ENCODE measurements at regions not wholly inside any gene's neighbourhood (a gene's known extent, or its start where the extent isn't known, plus 50 kb on each side); places are given as distances from the start of the nearest gene placed in this dataset.

DNA sequence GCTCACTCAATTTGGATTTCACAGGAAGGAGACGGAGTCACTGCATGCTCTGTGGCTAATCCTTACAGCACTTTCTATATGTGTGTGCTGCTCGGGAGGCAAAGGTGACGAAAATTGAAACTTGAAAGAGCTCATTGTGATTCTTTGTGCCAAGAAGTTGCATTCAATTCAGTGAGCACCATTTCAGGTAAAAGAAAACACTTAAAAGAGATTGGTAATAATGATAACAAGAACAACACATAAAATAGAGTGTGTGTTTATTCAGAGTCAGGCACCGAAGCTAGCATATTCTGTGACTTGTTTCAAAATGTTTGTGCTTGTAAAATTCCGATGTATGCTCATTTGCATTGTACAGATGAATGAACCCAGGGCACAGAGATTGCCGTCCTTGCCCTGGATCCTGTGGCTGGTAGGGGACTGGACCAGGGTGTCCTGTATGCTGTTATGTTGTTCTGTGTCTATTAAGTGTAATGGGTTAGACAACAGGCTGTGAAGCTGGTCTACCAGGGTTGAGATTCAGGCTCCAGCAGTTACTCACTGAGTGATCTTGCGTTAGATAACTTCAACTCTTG is 193.3 kb upstream of the PROK2 start:
- Mint-ChIP-seq H3K9me3 (no peaks in the 10 kb centered on the region), H3K4me1 (peaks cover 25% of the 10 kb centered on the region), H3K4me3 (no peak overlapping the region), H3K27me3 (peaks cover 17% of the 10 kb centered on the region), H3K27ac (no peak overlapping the region), H3K36me3 (ENCODE audit: low read depth) (no peaks in the 10 kb centered on the region)
- ChIA-PET CTCF (no interaction called here), POLR2A (interaction anchor here (0.7 kb wide), 1 partner anchor 101 kb away, joined by 3 read pairs; no protein-coding TSS in a partner anchor)
- intact Hi-C loops (cut with micrococcal nuclease): no loop called here
- TF ChIP-seq, protein P1, sequence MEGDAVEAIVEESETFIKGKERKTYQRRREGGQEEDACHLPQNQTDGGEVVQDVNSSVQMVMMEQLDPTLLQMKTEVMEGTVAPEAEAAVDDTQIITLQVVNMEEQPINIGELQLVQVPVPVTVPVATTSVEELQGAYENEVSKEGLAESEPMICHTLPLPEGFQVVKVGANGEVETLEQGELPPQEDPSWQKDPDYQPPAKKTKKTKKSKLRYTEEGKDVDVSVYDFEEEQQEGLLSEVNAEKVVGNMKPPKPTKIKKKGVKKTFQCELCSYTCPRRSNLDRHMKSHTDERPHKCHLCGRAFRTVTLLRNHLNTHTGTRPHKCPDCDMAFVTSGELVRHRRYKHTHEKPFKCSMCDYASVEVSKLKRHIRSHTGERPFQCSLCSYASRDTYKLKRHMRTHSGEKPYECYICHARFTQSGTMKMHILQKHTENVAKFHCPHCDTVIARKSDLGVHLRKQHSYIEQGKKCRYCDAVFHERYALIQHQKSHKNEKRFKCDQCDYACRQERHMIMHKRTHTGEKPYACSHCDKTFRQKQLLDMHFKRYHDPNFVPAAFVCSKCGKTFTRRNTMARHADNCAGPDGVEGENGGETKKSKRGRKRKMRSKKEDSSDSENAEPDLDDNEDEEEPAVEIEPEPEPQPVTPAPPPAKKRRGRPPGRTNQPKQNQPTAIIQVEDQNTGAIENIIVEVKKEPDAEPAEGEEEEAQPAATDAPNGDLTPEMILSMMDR (IDR thresholded peaks at IDR 0.05): no peak
- DNase-seq (no peak), ATAC-seq (ENCODE audit: low read depth) (peak; percentile 40)

DNA sequence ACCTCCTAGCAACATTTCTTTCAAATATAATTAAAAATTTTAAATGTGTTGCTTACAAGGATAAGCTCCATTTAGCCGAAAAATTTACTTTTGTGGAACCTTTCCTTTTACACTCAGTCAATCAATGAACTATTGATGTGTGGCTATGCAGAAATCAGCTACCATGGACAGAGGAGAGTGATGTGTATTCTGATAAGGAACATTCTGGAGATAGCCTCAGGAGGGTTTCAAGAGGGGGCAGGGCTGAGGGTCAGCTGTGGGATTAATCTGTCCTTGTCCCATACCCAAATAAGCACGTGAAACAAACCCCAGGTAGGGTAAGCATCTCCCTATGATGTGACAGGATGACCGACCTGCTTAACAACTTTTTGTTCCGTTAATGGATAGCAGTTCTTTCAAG is 192.6 kb upstream of the PROK2 start:
- ATAC-seq (ENCODE audit: low read depth) (no peak), DNase-seq (no peak)
- peaks cover 17% of the 10 kb centered on the region for H3K27me3 Mint-ChIP-seq
- TF ChIP-seq, protein P1 (IDR thresholded peaks at IDR 0.05): no peak
- intact Hi-C loops (cut with micrococcal nuclease): no loop called here
- ChIA-PET POLR2A (interaction anchor here (0.7 kb wide), 2 partner anchors 102 to 125 kb away, joined by 3 read pairs; no protein-coding TSS in a partner anchor), CTCF (no interaction called here)
- H3K36me3 Mint-ChIP-seq (ENCODE audit: low read depth): no peaks in the 10 kb centered on the region
- no peak overlapping the region for H3K27ac Mint-ChIP-seq
- peaks cover 19% of the 10 kb centered on the region for H3K4me1 Mint-ChIP-seq
- no peaks in the 10 kb centered on the region for H3K9me3 Mint-ChIP-seq
- H3K4me3 Mint-ChIP-seq: no peak overlapping the region

DNA sequence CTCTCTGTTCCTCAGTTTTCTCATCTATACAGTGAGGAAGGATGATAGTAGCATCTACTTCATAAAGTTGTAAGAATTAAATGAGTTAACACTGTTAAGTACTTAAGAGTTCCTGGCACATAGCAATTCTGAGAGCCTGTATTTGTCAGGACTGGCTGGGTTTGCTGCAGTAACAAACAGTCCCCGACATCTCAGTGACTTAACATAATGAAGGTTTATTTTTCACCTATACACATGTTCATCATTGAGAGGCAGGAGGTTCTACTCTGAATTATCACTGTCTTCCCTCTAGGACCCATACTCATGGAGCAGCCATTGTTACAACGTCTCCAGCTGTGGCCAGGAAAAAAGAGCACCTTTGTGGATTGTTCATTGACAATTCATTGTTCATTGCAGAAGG is 190.6 kb upstream of the PROK2 start:
- no peak overlapping the region for H3K27ac Mint-ChIP-seq
- TF ChIP-seq, protein P1 (IDR thresholded peaks at IDR 0.05): no peak
- peaks cover 15% of the 10 kb centered on the region for H3K27me3 Mint-ChIP-seq
- ChIA-PET POLR2A (no interaction called here), CTCF (no interaction called here)
- ATAC-seq (ENCODE audit: low read depth) (no peak), DNase-seq (no peak)
- no peaks in the 10 kb centered on the region for H3K9me3 Mint-ChIP-seq
- H3K36me3 Mint-ChIP-seq (ENCODE audit: low read depth): no peaks in the 10 kb centered on the region
- peaks cover 16% of the 10 kb centered on the region for H3K4me1 Mint-ChIP-seq
- no peak overlapping the region for H3K4me3 Mint-ChIP-seq
- intact Hi-C loops (cut with micrococcal nuclease): no loop called here

DNA sequence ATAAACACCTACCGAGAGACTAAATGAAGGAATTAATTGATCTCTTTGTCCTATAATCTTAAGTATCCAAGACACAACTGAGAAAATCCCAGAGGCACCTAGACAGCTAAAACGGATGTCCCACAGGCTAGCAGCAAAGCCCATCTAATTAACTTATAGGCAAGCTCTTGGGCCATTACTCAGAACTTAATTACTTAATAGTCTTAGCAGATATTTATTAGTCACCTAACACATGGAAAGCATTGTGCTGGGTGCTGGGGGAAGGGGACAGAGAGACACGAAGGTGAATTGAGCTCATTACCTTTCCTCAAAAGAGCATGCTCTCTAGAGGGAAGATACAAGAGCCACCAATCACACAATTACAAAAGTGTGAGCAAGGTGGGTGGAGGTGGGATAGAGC is 189.8 kb upstream of the PROK2 start:
- TF ChIP-seq, protein P1 (IDR thresholded peaks at IDR 0.05): no peak
- Mint-ChIP-seq H3K9me3 (no peaks in the 10 kb centered on the region), H3K4me1 (peaks cover 16% of the 10 kb centered on the region), H3K4me3 (no peak overlapping the region), H3K27ac (no peak overlapping the region), H3K36me3 (ENCODE audit: low read depth) (no peaks in the 10 kb centered on the region), H3K27me3 (peaks cover 15% of the 10 kb centered on the region)
- intact Hi-C loops (cut with micrococcal nuclease): no loop called here
- DNase-seq (no peak), ATAC-seq (ENCODE audit: low read depth) (no peak)
- POLR2A ChIA-PET: no interaction called here
- CTCF ChIA-PET: interaction anchor here (0.6 kb wide), 1 partner anchor 266 kb away, joined by 3 read pairs; no protein-coding TSS in a partner anchor

DNA sequence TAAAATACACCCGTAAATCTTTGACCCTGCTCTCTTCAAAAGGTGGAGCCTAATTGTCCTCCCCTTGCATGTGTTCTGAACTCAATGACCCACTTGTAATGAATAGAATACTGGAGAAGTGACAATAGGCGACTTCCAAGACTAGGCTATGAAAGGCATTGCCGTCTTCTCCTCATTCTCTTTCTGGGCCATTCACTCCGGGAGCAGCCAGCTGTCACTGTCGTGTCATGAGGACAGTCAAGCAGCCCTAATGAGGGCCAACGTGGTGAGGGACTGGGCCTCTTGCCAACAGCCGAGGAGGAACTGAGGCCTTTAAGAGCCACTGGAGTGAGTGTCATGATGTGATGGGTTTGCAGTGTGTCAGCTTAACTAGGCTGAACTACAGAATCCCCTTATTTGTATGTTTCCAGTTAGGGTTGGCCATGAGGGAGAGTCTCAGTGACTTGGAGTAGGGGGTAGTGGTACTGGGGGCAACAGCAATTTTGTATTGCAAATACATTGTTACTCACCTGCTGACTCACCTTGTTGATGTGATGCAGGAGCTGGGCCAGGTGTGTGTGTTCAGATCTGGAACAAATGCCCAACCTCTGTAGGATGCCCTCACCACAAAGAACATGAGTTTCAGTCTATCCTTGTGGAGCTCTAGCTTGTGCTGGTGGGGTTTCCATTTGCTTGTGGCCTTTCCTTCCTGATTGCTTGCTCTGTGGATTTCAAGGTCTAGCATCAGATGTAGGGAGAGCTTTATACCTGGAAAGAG is 188.5 kb upstream of the PROK2 start:
- DNase-seq (no peak), ATAC-seq (ENCODE audit: low read depth) (no peak)
- CTCF ChIA-PET: no interaction called here
- peaks cover 13% of the 10 kb centered on the region for H3K4me1 Mint-ChIP-seq
- H3K27ac Mint-ChIP-seq: no peak overlapping the region
- POLR2A ChIA-PET: no interaction called here
- H3K27me3 Mint-ChIP-seq: peaks cover 7% of the 10 kb centered on the region
- H3K36me3 Mint-ChIP-seq (ENCODE audit: low read depth): no peaks in the 10 kb centered on the region
- intact Hi-C loops (cut with micrococcal nuclease): no loop called here
- H3K4me3 Mint-ChIP-seq: no peak overlapping the region
- H3K9me3 Mint-ChIP-seq: no peaks in the 10 kb centered on the region
- TF ChIP-seq, protein P1 (IDR thresholded peaks at IDR 0.05): no peak
